ENCODE measurements at regions not wholly inside any gene's neighbourhood (a gene's known extent, or its start where the extent isn't known, plus 50 kb on each side); places are given as distances from the start of the nearest gene placed in this dataset.

DNA sequence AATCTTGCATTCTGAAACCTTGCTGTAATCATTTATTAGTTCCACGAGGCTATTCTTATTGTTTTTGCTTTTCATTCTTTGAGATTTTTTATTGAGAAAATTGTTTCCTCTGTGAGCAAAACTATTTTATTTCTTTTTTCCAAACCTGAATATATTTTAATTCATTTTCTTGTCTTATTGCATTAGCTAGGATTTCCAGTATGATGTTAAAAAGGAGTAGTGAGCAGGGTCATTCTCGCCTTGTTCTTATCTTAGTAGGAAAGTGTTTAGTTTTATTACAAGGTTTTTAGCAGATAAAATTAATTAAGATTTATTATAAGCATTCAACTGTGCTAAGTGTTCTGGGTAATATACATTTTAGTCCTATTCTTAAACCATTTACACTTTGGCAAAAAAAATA lies 214.6 kb upstream of the KLF6 start:
- TF ChIP-seq YY1 (tag by site-specific recombination; IDR thresholded peaks at IDR 0.05) (no peak), OVOL3 (tag by site-specific recombination; IDR thresholded peaks at IDR 0.05) (no peak)
